OCI-LY7 (cell line): ENCODE measurements at regions not wholly inside any gene's neighbourhood (a gene's known extent, or its start where the extent isn't known, plus 50 kb on each side); places are given as distances from the start of the nearest gene placed in this dataset.

Experiments used
- BruUV-seq: library from RNA; stranded (reverse); fragments of 400-500 nt; replicated peaks from 2 replicates; lab custom pipeline; 2021; lab: Mats Ljungman, UMichigan
- CTCF ChIA-PET: fragments of 300-600 bp; sonication (Branson Sonifier 250); formaldehyde crosslinking; loops from one replicate; lab custom pipeline; 2022; ENCODE audit warnings: antibody characterized with exemption; ENCODE audit not compliant: unreplicated experiment; lab: Charles Lee
- POLR2A ChIA-PET: fragments of 300-600 bp; sonication (Branson Sonifier 250); formaldehyde crosslinking; loops from one replicate; lab custom pipeline; 2022; ENCODE audit warnings: antibody characterized with exemption; lab: Charles Lee
- DNase-seq: peaks from one replicate; pipeline ENCODE4 v3.0.0-alpha.2; 2015; ENCODE audit warnings: low spot score
- H2AFZ ChIP-seq: fragments of 200-600 bp; sonication (generic), shearing (Covaris generic); 2 replicates; pipeline ENCODE4 v1.6.1; 2014; ENCODE audit warnings: mild to moderate bottlenecking, antibody characterized with exemption, low read length, moderate library complexity
- H3K27ac ChIP-seq: fragments of 200-600 bp; sonication (generic); 2 replicates; pipeline ENCODE4 v1.5.1; 2014; ENCODE audit warnings: mixed run types, low read depth, mild to moderate bottlenecking, moderate library complexity, low read length, inconsistent platforms; ENCODE audit not compliant: poor library complexity, severe bottlenecking
- H3K36me3 ChIP-seq: fragments of 200-600 bp; sonication (generic); 2 replicates; pipeline ENCODE4 v1.6.1; 2014; ENCODE audit warnings: mild to moderate bottlenecking, antibody characterized with exemption, low read length, moderate library complexity, mixed read lengths; ENCODE audit not compliant: insufficient read depth
- H3K4me1 ChIP-seq: fragments of 200-600 bp; sonication (generic); 2 replicates; pipeline ENCODE4 v1.5.1; 2014; ENCODE audit warnings: mild to moderate bottlenecking, low read length; ENCODE audit not compliant: insufficient read depth, poor library complexity, severe bottlenecking
- H3K4me2 ChIP-seq: fragments of 200-600 bp; sonication (generic); 2 replicates; pipeline ENCODE4 v1.6.1; 2014; ENCODE audit warnings: mild to moderate bottlenecking, low read length
- H3K4me3 ChIP-seq: fragments of 200-600 bp; sonication (generic); 2 replicates; pipeline ENCODE4 v1.5.1; 2014; ENCODE audit warnings: mild to moderate bottlenecking, low read depth, low read length; ENCODE audit not compliant: poor library complexity, severe bottlenecking
- H3K79me2 ChIP-seq: fragments of 200-600 bp; sonication (generic); 2 replicates; pipeline ENCODE4 v1.6.1; 2016; ENCODE audit warnings: low read depth, mild to moderate bottlenecking, low read length, moderate library complexity, mixed read lengths; ENCODE audit not compliant: insufficient read depth
- H3K9me2 ChIP-seq: fragments of 200-600 bp; sonication (generic); 2 replicates; pipeline ENCODE4 v1.6.1; 2016; ENCODE audit warnings: mild to moderate bottlenecking, low read length, mixed read lengths; ENCODE audit not compliant: insufficient read depth
- H3K9me3 ChIP-seq: fragments of 200-600 bp; sonication (generic); 2 replicates; pipeline ENCODE4 v1.6.1; 2014; ENCODE audit warnings: mild to moderate bottlenecking, mixed run types, low read length, mixed read lengths
- H4K20me1 ChIP-seq: fragments of 200-600 bp; sonication (generic); 2 replicates; pipeline ENCODE4 v1.6.1; 2014; ENCODE audit warnings: mild to moderate bottlenecking, antibody characterized with exemption, low read length, moderate library complexity, mixed read lengths; ENCODE audit not compliant: insufficient read depth
- CTCF ChIP-seq: fragments of 200-600 bp; sonication (generic); conservative IDR thresholded peaks from 2 replicates; pipeline ENCODE4 v1.5.1; 2014; ENCODE audit warnings: mild to moderate bottlenecking, antibody characterized with exemption, low read length, moderate library complexity, mixed read lengths
- EZH2phosphoT487 ChIP-seq: fragments of 200-600 bp; sonication (generic); IDR thresholded peaks from 2 replicates; pipeline ENCODE4 v1.6.1; 2018; ENCODE audit warnings: low read depth, borderline replicate concordance, mild to moderate bottlenecking, mixed run types, antibody characterized with exemption, low read length, moderate library complexity, mixed read lengths
- intact Hi-C: fragments of 100-400 bp; cut with micrococcal nuclease; formaldehyde crosslinking; loops from one replicate; pipeline ENCODE4 v1.10.0; 2022; ENCODE audit not compliant: unreplicated experiment

GRCh38 chr6:145080651-145081050, 654.7 kb downstream of the EPM2A start:
- H2AFZ ChIP-seq, result no peak overlapping the region
- BruUV-seq, result no TSS peak
- ChIA-PET POLR2A (no interaction called here), CTCF (no interaction called here)
- no peaks in the 10 kb centered on the region for H3K36me3 ChIP-seq
- no peaks in the 10 kb centered on the region for H4K20me1 ChIP-seq
- H3K4me1 ChIP-seq, result no peaks in the 10 kb centered on the region
- no peaks in the 10 kb centered on the region for H3K9me2 ChIP-seq
- no peak overlapping the region for H3K4me3 ChIP-seq
- H3K79me2 ChIP-seq, result no peaks in the 10 kb centered on the region
- intact Hi-C loops, result no loop called here
- TF ChIP-seq CTCF (no peak), EZH2phosphoT487 (no peak)
- no peaks in the 10 kb centered on the region for H3K9me3 ChIP-seq
- no peak overlapping the region for H3K4me2 ChIP-seq
- no peak overlapping the region for H3K27ac ChIP-seq
- no peak for DNase-seq

- no peaks in the 10 kb centered on the region for H4K20me1 ChIP-seq
- H3K79me2 ChIP-seq, result no peaks in the 10 kb centered on the region
- H3K4me2 ChIP-seq, result no peak overlapping the region
- TF ChIP-seq EZH2phosphoT487, result no peak
- no peak for TF ChIP-seq CTCF
- CTCF ChIA-PET, result no interaction called here
- no peak overlapping the region for H2AFZ ChIP-seq
- no peak for DNase-seq
- no peaks in the 10 kb centered on the region for H3K9me2 ChIP-seq
- no peaks in the 10 kb centered on the region for H3K36me3 ChIP-seq
- H3K4me1 ChIP-seq, result no peaks in the 10 kb centered on the region
- no peaks in the 10 kb centered on the region for H3K9me3 ChIP-seq
- no peak overlapping the region for H3K4me3 ChIP-seq
- POLR2A ChIA-PET, result no interaction called here
- intact Hi-C loops, result no loop called here
- BruUV-seq, result no TSS peak
- no peak overlapping the region for H3K27ac ChIP-seq
Observed at GRCh38 chr6:145081677-145082076, 653.6 kb downstream of the EPM2A start.

- Histone ChIP-seq H3K27ac (no peak overlapping the region), H3K9me3 (no peaks in the 10 kb centered on the region), H3K4me2 (no peak overlapping the region), H3K79me2 (no peaks in the 10 kb centered on the region), H3K4me3 (no peak overlapping the region), H4K20me1 (no peaks in the 10 kb centered on the region), H3K4me1 (no peaks in the 10 kb centered on the region), H3K36me3 (no peaks in the 10 kb centered on the region), H2AFZ (no peak overlapping the region), H3K9me2 (no peaks in the 10 kb centered on the region)
- CTCF ChIA-PET, result no interaction called here
- no peak for DNase-seq
- no peak for TF ChIP-seq CTCF
- no peak for TF ChIP-seq EZH2phosphoT487
- no TSS peak for BruUV-seq
- intact Hi-C loops, result no loop called here
- POLR2A ChIA-PET, result interaction anchor here (0.8 kb wide), 1 partner anchor 25 kb away, joined by 3 read pairs; no protein-coding TSS in a partner anchor
Observed at GRCh38 chr6:145082359-145082758, 653.0 kb downstream of the EPM2A start.
